ENCODE measurements at regions not wholly inside any gene's neighbourhood (a gene's known extent, or its start where the extent isn't known, plus 50 kb on each side); places are given as distances from the start of the nearest gene placed in this dataset.

DNA sequence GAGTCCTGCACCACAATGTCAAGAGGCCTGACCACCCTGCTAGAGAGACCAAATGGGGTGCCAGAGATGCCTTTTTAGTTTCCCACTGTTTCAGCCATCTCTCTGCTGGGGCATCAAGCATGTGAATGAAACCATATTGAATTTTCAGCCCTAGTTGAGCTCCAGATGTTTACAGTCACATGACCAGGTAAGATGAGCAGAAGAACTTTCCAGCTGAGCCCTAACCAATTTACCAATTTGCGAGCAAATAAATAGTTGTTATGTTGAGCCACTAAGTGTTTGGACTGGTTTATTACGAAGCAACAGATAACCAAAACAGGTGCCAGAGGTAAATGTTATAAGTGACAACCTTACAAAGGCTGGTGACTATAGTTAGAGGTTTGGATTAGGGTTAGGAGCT lies 209.1 kb upstream of the CCL2 start:
- TF ChIP-seq, protein P1, sequence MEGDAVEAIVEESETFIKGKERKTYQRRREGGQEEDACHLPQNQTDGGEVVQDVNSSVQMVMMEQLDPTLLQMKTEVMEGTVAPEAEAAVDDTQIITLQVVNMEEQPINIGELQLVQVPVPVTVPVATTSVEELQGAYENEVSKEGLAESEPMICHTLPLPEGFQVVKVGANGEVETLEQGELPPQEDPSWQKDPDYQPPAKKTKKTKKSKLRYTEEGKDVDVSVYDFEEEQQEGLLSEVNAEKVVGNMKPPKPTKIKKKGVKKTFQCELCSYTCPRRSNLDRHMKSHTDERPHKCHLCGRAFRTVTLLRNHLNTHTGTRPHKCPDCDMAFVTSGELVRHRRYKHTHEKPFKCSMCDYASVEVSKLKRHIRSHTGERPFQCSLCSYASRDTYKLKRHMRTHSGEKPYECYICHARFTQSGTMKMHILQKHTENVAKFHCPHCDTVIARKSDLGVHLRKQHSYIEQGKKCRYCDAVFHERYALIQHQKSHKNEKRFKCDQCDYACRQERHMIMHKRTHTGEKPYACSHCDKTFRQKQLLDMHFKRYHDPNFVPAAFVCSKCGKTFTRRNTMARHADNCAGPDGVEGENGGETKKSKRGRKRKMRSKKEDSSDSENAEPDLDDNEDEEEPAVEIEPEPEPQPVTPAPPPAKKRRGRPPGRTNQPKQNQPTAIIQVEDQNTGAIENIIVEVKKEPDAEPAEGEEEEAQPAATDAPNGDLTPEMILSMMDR (IDR thresholded peaks at IDR 0.05): no peak
- no peak for TF ChIP-seq POLR2A (IDR thresholded peaks at IDR 0.05)
- Histone ChIP-seq H3K4me1 (replicated peaks in 1 of 2) (no peaks in the 10 kb centered on the region), H3K4me3 (no peak overlapping the region), H3K36me3 (replicated peaks in 1 of 2) (no peaks in the 10 kb centered on the region), H3K27me3 (peaks cover 12% of the 10 kb centered on the region), H3K9me3 (replicated peaks in 1 of 3) (no peaks in the 10 kb centered on the region), H3K27ac (no peak overlapping the region)
- 75 to 90% (median 82%) methylated on average over 2 of the region's 2 CpGs for WGBS, 4 donors
- no peak for DNase-seq
- intact Hi-C loops (cut with DNase I): no loop called here

DNA sequence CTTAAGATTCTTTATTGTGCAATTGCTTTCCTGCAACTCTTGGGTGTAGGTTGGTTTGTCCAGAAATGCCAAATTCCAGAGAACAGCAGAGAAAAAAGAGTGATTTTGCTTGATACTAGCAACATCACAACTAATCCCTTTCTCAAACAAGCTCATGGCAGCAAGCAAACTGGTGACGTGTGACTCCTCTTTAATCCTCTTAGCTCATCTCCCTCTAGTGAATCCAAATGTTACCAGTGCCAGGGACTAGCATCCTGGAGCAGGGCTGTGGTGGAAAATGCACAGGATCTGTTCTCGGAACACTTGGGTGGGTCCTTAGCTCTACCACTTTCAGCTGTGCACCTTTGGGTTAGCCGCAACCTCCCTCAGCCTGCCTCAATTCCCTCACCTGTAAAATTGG lies 204.0 kb upstream of the CCL2 start:
- intact Hi-C loops (cut with DNase I): no loop called here
- Histone ChIP-seq H3K36me3 (replicated peaks in 1 of 2) (no peaks in the 10 kb centered on the region), H3K4me1 (replicated peaks in 1 of 2) (no peaks in the 10 kb centered on the region), H3K9me3 (replicated peaks in 1 of 3) (no peaks in the 10 kb centered on the region), H3K4me3 (no peak overlapping the region), H3K27ac (no peak overlapping the region), H3K27me3 (peaks cover 12% of the 10 kb centered on the region)
- DNase-seq: no peak
- WGBS, 4 donors: 68 to 78% (median 75%) methylated on average over 3 of the region's 3 CpGs
- TF ChIP-seq POLR2A (IDR thresholded peaks at IDR 0.05): no peak
- TF ChIP-seq, protein P1 (IDR thresholded peaks at IDR 0.05): no peak

DNA sequence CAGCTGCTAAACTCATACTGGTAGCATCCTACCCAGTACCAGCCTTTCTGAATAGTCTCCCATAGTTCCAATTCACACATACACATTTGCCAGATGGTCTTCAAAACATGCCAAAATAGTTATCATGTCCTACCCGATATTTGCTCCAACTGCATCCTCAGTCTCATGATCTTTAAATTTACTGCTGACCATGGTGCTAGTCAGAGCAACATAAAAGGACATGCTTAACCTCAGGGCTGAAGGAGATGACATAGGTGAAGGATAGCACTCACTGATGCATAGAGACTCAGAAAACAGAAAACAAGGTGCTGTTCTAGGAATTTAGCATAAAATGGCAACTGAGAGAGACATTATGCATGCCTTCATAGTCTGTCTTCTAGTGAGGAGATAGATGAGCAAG lies 200.6 kb upstream of the CCL2 start:
- TF ChIP-seq POLR2A (IDR thresholded peaks at IDR 0.05): no peak
- TF ChIP-seq, protein P1 (IDR thresholded peaks at IDR 0.05): no peak

DNA sequence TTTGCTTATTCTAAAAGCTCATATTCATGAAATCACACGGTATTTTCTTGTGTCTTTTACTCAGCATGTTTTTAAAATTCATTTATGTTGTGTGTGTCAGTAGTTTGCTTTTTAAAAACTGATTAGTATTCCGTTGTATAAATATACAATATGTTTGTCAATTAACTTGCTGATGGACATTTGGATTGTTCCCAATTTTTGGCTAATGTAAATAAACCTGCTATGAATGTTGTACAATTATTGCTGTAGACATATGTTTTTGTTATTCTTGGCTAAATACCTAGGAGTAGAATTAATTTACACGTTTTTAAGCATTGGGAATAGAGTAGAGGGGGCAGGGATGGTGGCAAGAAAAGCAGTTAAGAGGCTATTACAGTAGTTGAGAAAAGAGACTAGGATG lies 199.5 kb upstream of the CCL2 start:
- Histone ChIP-seq H3K4me1 (replicated peaks in 1 of 2) (no peaks in the 10 kb centered on the region), H3K27ac (no peak overlapping the region), H3K9me3 (replicated peaks in 1 of 3) (no peaks in the 10 kb centered on the region), H3K4me3 (no peak overlapping the region), H3K27me3 (no peaks in the 10 kb centered on the region), H3K36me3 (replicated peaks in 1 of 2) (no peaks in the 10 kb centered on the region)
- 34 to 46% (median 38%) methylated on average over 3 of the region's 3 CpGs for WGBS, 4 donors
- intact Hi-C loops (cut with DNase I): no loop called here
- TF ChIP-seq POLR2A (IDR thresholded peaks at IDR 0.05): no peak
- TF ChIP-seq, protein P1 (IDR thresholded peaks at IDR 0.05): no peak
- no peak for DNase-seq

More for the DNA sequence above, 200.6 kb upstream of the CCL2 start:
- Histone ChIP-seq H3K4me3 (no peak overlapping the region), H3K4me1 (replicated peaks in 1 of 2) (no peaks in the 10 kb centered on the region), H3K27me3 (peaks cover 6% of the 10 kb centered on the region), H3K36me3 (replicated peaks in 1 of 2) (no peaks in the 10 kb centered on the region), H3K27ac (no peak overlapping the region), H3K9me3 (replicated peaks in 1 of 3) (no peaks in the 10 kb centered on the region)
- 68 to 94% (median 76%) methylated on average over 1 of the region's 1 CpG for whole genome bisulfite sequencing, 4 donors
- no peak for DNase-seq
- intact Hi-C loops (cut with DNase I): no loop called here
